ENCODE measurements at regions not wholly inside any gene's neighbourhood (a gene's known extent, or its start where the extent isn't known, plus 50 kb on each side); places are given as distances from the start of the nearest gene placed in this dataset.

- H3K4me3 ChIP-seq = no peak overlapping the region
- peaks cover 0 to 46% (median 2%) of the 10 kb centered on the region in 7 donors for H3K27me3 ChIP-seq
- TF ChIP-seq CTCF (IDR thresholded peaks at IDR 0.05) = no peak
- intact Hi-C loops (cut with DNase I) = no loop called here
- DNase-seq (no peak), ATAC-seq (no peak)
- WGBS, 2 donors = 72 to 81% methylated on average over 1 of the region's 1 CpG
- H3K27ac ChIP-seq = no peak overlapping the region
- H3K36me3 ChIP-seq = no peaks in the 10 kb centered on the region
- H3K9me3 ChIP-seq = no peaks in the 10 kb centered on the region
- H3K4me1 ChIP-seq = no peaks in the 10 kb centered on the region
These were observed 127.0 kb upstream of the SNX19 start for GRCh38 chr11:131043251-131043650.

GRCh38 chr11:131044851-131045250 lies 128.6 kb upstream of the SNX19 start:
- no peaks in the 10 kb centered on the region for H3K36me3 ChIP-seq
- H3K4me3 ChIP-seq = no peak overlapping the region
- WGBS, 2 donors = 59 to 60% methylated on average over 7 of the region's 7 CpGs
- ATAC-seq (no peak), DNase-seq (no peak)
- H3K27ac ChIP-seq = no peak overlapping the region
- intact Hi-C loops (cut with DNase I) = no loop called here
- H3K4me1 ChIP-seq = no peaks in the 10 kb centered on the region
- peaks cover 0 to 39% (median 8%) of the 10 kb centered on the region in 7 donors for H3K27me3 ChIP-seq
- peaks cover 0 to 3% (median 0%) of the 10 kb centered on the region in 11 donors for H3K9me3 ChIP-seq
- TF ChIP-seq CTCF (IDR thresholded peaks at IDR 0.05) = no peak

- no peak for TF ChIP-seq CTCF (IDR thresholded peaks at IDR 0.05)
- no peaks in the 10 kb centered on the region for H3K4me1 ChIP-seq
- H3K9me3 ChIP-seq = peaks cover 0 to 3% (median 0%) of the 10 kb centered on the region in 11 donors
- WGBS, 2 donors = 85% methylated on average over 3 of the region's 3 CpGs
- H3K4me3 ChIP-seq = no peak overlapping the region
- no peak for DNase-seq
- intact Hi-C loops (cut with DNase I) = no loop called here
- no peak overlapping the region for H3K27ac ChIP-seq
- ATAC-seq = no peak
- H3K36me3 ChIP-seq = no peaks in the 10 kb centered on the region
- peaks cover 0 to 56% (median 36%) of the 10 kb centered on the region in 7 donors for H3K27me3 ChIP-seq
These were observed 136.1 kb upstream of the SNX19 start for GRCh38 chr11:131052367-131052766.

- H3K27ac ChIP-seq = no peak overlapping the region
- intact Hi-C loops (cut with DNase I) = no loop called here
- no peaks in the 10 kb centered on the region for H3K36me3 ChIP-seq
- 55 to 66% methylated on average over 2 of the region's 2 CpGs for WGBS, 2 donors
- no peak overlapping the region for H3K4me3 ChIP-seq
- no peak for ATAC-seq
- no peak for TF ChIP-seq CTCF (IDR thresholded peaks at IDR 0.05)
- DNase-seq = no peak
- no peaks in the 10 kb centered on the region for H3K4me1 ChIP-seq
- H3K9me3 ChIP-seq = no peaks in the 10 kb centered on the region
- H3K27me3 ChIP-seq = peaks cover 0 to 62% (median 28%) of the 10 kb centered on the region in 7 donors
These were observed 139.8 kb upstream of the SNX19 start for GRCh38 chr11:131056036-131056435.

Measured in heart right ventricle (tissue), 16 donors.